LoVo (cell line): ENCODE measurements at regions not wholly inside any gene's neighbourhood (a gene's known extent, or its start where the extent isn't known, plus 50 kb on each side); places are given as distances from the start of the nearest gene placed in this dataset.
"Not testable (repeated sequence)": the region's sequence is repeated elsewhere in the genome, so short reads cannot be mapped to it uniquely, and the experiment has no call there.

Source experiments
- DNase-seq: peaks from one replicate; pipeline ENCODE4 v3.0.0-alpha.2; 2016; ENCODE audit warnings: low spot score

GRCh38 chr7:15816835-15817426 lies 130.4 kb upstream of the MEOX2 start:
- no peak for DNase-seq

- DNase-seq, result no peak
Observed at GRCh38 chr7:15813448-15813847, 127.0 kb upstream of the MEOX2 start.

GRCh38 chr7:15810383-15810782 lies 123.9 kb upstream of the MEOX2 start:
- DNase-seq, result not testable (repeated sequence)

GRCh38 chr7:15809936-15810335 lies 123.5 kb upstream of the MEOX2 start:
- not testable (repeated sequence) for DNase-seq

GRCh38 chr7:15805891-15806290 lies 119.4 kb upstream of the MEOX2 start:
- no peak for DNase-seq

- DNase-seq, result no peak
Observed at GRCh38 chr7:15802425-15802824, 115.9 kb upstream of the MEOX2 start.

- no peak for DNase-seq
Observed at GRCh38 chr7:15801551-15801950, 115.1 kb upstream of the MEOX2 start.

- DNase-seq, result no peak
Observed at GRCh38 chr7:15801041-15801440, 114.6 kb upstream of the MEOX2 start.

GRCh38 chr7:15798081-15798480 lies 111.6 kb upstream of the MEOX2 start:
- DNase-seq, result no peak

GRCh38 chr7:15795393-15795792 lies 108.9 kb upstream of the MEOX2 start:
- no peak for DNase-seq

GRCh38 chr7:15794801-15795200 lies 108.3 kb upstream of the MEOX2 start:
- DNase-seq, result no peak

- DNase-seq, result no peak
Observed at GRCh38 chr7:15784694-15785030, 98.2 kb upstream of the MEOX2 start.

GRCh38 chr7:15783987-15784693 lies 97.7 kb upstream of the MEOX2 start:
- DNase-seq, result no peak

- no peak for DNase-seq
Observed at GRCh38 chr7:15782656-15783055, 96.2 kb upstream of the MEOX2 start.

GRCh38 chr7:15781944-15782343 lies 95.5 kb upstream of the MEOX2 start:
- DNase-seq, result no peak

GRCh38 chr7:15780271-15780670 lies 93.8 kb upstream of the MEOX2 start:
- DNase-seq, result no peak

- no peak for DNase-seq
Observed at GRCh38 chr7:15778191-15778590, 91.7 kb upstream of the MEOX2 start.

- no peak for DNase-seq
Observed at GRCh38 chr7:15765753-15766152, 79.3 kb upstream of the MEOX2 start.

GRCh38 chr7:15764851-15765382 lies 78.4 kb upstream of the MEOX2 start:
- DNase-seq, result peak; percentile 67

GRCh38 chr7:15764010-15764409 lies 77.5 kb upstream of the MEOX2 start:
- no peak for DNase-seq

- no peak for DNase-seq
Observed at GRCh38 chr7:15757041-15758000, 70.8 kb upstream of the MEOX2 start.

- no peak for DNase-seq
Observed at GRCh38 chr7:15755061-15755460, 68.6 kb upstream of the MEOX2 start.
